B cell (primary cell): ENCODE measurements at regions not wholly inside any gene's neighbourhood (a gene's known extent, or its start where the extent isn't known, plus 50 kb on each side); places are given as distances from the start of the nearest gene placed in this dataset.

ENCODE experiments used
- EZH2 ChIP-seq: IDR thresholded peaks from 2 replicates; pipeline ENCODE4 v1.6.1; 2012; ENCODE audit warnings: borderline replicate concordance, low read depth, mild to moderate bottlenecking, moderate library complexity, low read length; ENCODE audit not compliant: insufficient read depth, poor library complexity, severe bottlenecking
- TF ChIP-seq, protein P1 (sequence below): fragments of 200-600 bp; IDR thresholded peaks from one replicate; pipeline ENCODE4 v1.8.0; 2022; ENCODE audit warnings: antibody characterized with exemption, mild to moderate bottlenecking

DNA sequence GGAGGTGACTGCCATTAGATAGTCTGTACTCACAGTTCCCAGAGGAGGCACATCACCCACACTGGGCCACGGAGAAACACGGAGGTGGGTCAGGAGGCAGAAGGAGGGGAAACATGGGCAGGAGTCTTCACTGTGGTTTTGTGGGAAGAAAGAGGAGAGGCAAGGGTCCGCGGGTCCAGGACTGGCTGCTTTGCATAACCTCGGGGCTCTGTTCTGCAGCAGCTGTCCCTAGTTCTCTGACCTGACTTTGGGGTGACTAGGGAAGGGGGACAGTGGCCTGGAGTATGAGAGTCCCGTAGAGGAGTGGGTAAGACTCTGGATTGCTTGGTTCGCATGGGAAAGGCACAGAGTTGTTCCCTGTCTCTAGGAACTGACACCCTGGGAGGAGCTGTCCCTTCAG lies 238.3 kb upstream of the RAB6C start:
- TF ChIP-seq, protein P1, sequence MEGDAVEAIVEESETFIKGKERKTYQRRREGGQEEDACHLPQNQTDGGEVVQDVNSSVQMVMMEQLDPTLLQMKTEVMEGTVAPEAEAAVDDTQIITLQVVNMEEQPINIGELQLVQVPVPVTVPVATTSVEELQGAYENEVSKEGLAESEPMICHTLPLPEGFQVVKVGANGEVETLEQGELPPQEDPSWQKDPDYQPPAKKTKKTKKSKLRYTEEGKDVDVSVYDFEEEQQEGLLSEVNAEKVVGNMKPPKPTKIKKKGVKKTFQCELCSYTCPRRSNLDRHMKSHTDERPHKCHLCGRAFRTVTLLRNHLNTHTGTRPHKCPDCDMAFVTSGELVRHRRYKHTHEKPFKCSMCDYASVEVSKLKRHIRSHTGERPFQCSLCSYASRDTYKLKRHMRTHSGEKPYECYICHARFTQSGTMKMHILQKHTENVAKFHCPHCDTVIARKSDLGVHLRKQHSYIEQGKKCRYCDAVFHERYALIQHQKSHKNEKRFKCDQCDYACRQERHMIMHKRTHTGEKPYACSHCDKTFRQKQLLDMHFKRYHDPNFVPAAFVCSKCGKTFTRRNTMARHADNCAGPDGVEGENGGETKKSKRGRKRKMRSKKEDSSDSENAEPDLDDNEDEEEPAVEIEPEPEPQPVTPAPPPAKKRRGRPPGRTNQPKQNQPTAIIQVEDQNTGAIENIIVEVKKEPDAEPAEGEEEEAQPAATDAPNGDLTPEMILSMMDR: no peak
- TF ChIP-seq EZH2: no peak
